Suprapubic skin (tissue), 3 donors: ENCODE measurements at regions not wholly inside any gene's neighbourhood (a gene's known extent, or its start where the extent isn't known, plus 50 kb on each side); places are given as distances from the start of the nearest gene placed in this dataset.
A peak's percentile ranks its signal among the peaks of the same experiment; 100 is the strongest.

ENCODE experiments used
- EP300 ChIP-seq: sonication (generic); formaldehyde crosslinking; IDR thresholded peaks from one replicate; pipeline ENCODE4 v1.6.1; 2017; ENCODE audit warnings: antibody characterized with exemption
- POLR2A ChIP-seq, 2 donors: fragments of 450-650 bp; IDR thresholded peaks; one replicate each; pipeline ENCODE4 v1.6.1; 2017; ENCODE audit warnings: antibody characterized with exemption in 2 of 2, mild to moderate bottlenecking in 2 of 2, moderate library complexity in 2 of 2
- TF ChIP-seq, protein P1 (sequence below), 2 donors: fragments of 200-600 bp in 1 of 2; fragments of 450-650 bp in 1 of 2; sonication (generic) in 1 of 2; IDR thresholded peaks; one replicate each; pipeline ENCODE4 v1.5.1; 2016 to 2019; ENCODE audit warnings: antibody characterized with exemption in 2 of 2, mild to moderate bottlenecking in 1 of 2, moderate library complexity in 1 of 2

DNA sequence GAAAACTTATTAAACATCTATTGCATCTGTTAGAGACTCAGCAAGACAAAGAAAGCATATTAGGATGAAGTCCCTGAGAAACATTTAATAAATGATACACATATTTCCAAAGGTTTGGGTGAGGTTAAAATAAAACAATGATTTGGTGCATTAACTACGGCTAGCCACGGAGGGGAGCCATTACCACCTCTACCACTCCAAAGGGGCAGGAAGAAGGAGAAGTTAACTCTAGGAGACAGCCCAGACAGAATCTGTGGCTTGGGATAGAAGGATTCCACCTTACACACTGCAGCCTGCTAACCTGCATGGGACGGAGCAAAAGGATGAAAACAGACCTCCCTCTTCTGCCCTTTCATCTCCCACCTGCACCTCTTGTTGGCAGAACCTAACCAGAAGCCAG is 189.1 kb upstream of the C1QTNF7 start:
- TF ChIP-seq POLR2A (IDR thresholded peaks at IDR 0.05) (no peak), EP300 (no peak)
- TF ChIP-seq, protein P1, sequence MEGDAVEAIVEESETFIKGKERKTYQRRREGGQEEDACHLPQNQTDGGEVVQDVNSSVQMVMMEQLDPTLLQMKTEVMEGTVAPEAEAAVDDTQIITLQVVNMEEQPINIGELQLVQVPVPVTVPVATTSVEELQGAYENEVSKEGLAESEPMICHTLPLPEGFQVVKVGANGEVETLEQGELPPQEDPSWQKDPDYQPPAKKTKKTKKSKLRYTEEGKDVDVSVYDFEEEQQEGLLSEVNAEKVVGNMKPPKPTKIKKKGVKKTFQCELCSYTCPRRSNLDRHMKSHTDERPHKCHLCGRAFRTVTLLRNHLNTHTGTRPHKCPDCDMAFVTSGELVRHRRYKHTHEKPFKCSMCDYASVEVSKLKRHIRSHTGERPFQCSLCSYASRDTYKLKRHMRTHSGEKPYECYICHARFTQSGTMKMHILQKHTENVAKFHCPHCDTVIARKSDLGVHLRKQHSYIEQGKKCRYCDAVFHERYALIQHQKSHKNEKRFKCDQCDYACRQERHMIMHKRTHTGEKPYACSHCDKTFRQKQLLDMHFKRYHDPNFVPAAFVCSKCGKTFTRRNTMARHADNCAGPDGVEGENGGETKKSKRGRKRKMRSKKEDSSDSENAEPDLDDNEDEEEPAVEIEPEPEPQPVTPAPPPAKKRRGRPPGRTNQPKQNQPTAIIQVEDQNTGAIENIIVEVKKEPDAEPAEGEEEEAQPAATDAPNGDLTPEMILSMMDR (IDR thresholded peaks at IDR 0.05): peak; percentile 15 to 36
